ENCODE measurements at regions not wholly inside any gene's neighbourhood (a gene's known extent, or its start where the extent isn't known, plus 50 kb on each side); places are given as distances from the start of the nearest gene placed in this dataset.

- no peak for TF ChIP-seq CTCF (optimal IDR thresholded peaks at IDR 0.05 in 1 of 3, IDR thresholded peaks at IDR 0.05 in 1 of 3, conservative IDR thresholded peaks at IDR 0.05 in 1 of 3; ENCODE audit: extremely low read depth in 1 of 3, insufficient read depth in 2 of 3, low read length in 3 of 3)
- no peak for TF ChIP-seq EZH2 (IDR thresholded peaks at IDR 0.05; ENCODE audit: low read length)
These were observed 113.4 kb upstream of the CIBAR2 start for GRCh38 chr16:85225721-85226120.
